ENCODE measurements at regions not wholly inside any gene's neighbourhood (a gene's known extent, or its start where the extent isn't known, plus 50 kb on each side); places are given as distances from the start of the nearest gene placed in this dataset.
"Not testable (repeated sequence)": the region's sequence is repeated elsewhere in the genome, so short reads cannot be mapped to it uniquely, and the experiment has no call there.

DNA sequence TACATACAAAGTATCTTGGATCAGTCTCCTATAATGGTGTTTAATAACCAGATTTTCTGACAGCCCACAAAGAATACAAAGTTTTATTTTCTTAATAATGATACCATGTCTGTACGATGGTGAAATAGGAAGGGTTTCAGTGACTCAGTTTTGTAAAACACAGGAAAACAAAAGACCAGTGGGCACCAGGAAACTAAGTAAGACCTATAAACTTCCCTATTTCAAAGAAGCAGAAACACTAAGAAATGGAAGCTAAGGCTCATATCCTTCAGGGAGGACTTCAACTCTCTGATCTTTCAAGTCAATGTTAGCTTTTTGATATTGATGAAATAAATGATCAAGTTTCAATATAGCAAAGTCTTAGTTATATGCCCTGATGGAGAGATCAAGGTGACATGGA, 196.0 kb downstream of the DUSP6 start:
- DNase-seq (ENCODE audit: low read depth, low spot score): no peak

DNA sequence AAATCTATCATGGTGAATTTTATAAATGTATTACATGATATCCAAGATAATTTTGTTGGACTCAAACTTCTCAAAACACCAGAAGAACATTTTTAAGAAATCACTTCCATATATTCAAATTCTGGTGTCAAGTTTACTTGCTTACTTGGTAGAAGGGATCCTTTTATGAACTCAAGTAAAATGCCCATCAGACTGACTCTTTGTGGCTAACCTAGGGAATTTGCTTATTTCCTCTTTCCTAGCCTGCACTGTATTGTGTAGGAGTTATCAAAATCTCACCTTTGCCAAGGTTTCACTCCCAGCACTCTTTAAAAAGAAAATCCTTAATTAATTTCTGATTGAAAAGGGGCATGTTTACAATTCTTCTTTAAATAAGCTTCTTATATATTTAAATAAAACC, 196.5 kb downstream of the DUSP6 start:
- no peak for DNase-seq (ENCODE audit: low read depth, low spot score)

DNA sequence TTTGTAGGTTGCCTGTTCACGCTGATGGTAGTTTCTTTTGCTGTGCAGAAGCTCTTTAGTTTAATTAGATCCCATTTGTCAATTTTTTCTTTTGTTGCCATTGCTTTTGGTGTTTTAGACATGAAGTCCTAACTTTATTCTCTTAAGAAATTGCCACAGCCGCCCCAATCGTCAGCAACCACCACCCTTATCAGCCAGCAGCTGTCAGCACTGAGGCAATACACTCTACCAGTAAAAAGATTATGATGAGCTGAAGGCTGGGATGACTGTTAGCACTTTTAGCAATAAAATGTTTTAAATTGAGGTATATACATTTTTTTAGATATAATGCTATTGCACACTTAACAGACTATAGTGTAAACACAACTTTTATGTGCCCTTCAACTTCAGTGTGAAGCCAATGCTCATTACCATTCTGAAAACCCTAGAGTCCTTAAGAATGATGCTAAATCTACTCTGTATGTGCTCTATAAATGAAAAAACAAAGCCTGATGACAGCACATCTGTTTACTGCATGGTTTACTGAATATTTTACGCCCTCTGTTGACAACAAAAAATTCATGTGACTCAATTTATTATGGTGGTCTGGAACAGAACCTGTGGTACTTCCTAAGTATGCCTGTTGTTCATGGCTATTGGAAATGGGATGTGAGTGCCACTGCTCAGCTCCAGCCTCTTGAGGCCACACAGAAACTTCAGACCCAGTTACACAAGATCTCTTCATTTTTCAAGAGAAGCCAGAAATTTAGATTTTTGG, 197.4 kb downstream of the DUSP6 start:
- DNase-seq (ENCODE audit: low read depth, low spot score): no peak

DNA sequence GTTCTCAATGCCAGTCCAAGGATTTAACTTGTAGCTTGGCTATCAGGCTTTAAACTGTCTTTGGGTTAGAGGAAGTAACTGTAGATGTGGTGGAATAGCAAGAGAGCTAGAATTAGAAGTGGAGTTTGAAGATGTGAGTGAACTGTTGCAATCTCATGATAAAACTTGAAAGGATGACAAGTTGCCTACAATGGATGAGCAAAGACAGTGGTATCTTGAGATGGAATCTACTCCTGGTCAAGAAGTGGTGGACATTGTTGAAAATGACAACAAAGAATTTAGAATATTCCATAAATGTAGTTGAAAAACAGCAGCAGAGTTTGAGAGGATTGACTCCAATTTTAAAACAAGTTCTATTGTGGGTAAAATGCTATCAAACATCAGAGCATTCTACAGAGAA, 199.0 kb downstream of the DUSP6 start:
- DNase-seq (ENCODE audit: low read depth, low spot score): no peak

DNA sequence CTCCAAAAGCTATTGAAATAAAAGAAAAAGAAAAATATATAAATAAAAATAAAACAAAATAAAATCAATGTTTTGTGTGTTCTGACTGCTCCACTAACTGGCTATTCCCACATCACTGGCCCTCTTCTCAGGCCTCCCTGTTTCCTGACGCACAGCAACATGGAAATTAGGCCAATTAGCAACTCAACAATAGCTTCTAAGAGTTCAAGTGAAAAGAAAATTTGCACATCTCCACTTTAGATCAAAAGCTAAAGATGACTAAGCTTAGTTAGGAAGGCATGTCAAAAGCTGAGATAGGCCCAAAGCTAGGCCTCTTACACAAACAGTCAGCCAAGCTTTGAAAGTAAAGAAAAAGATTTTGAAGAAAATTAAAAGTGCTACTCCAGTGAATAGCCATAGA, 200.8 kb downstream of the DUSP6 start:
- DNase-seq (ENCODE audit: low read depth, low spot score): no peak

DNA sequence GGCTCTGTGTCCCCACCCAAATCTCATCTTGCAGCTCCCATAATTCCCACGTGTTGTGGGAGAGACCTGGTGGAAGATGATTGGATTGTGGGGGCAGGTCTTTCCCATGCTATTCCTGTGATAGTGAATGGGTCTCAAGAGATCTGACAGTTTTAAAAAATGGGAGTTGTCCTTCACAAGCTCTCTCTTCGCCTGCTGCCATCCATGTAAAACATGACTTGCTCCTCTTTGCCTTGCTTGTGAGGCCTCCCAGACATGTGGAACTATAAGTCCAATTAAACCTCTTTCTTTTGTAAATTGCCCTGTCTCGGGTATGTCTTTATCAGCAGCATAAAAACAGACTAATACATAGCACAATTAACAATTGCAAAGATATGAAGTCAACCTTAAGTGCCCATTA, 201.5 kb downstream of the DUSP6 start:
- not testable (repeated sequence) for DNase-seq (ENCODE audit: low read depth, low spot score)

DNA sequence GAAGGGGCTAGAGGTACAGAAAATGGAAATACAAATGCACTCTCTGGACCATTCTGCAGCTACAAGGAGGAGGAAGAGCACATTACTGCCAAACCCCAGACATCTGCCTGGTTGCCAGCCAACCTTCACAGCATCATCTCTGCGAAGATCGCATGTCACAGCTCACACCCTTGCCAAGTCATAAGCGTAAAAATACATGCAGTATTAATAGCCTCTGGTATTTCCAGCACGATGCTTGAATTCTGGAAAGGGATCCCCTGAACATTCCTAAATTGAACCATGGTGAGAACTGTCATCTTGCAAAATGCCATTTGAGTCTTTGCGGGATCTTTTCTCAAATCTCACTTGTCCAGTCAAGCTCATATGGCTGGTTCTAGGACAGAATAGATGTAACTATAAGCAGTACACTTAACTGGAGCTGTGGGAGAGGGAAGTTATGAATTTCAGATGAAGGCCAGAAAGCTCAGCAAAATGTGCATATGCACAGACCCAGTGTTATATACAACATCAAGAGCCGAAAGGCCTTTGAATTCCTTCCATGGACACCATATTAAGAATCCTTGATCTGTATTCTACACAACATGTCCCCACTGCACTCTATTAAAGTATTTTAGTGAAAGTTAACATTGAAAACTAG, 211.6 kb downstream of the DUSP6 start:
- DNase-seq (ENCODE audit: low read depth, low spot score): no peak

DNA sequence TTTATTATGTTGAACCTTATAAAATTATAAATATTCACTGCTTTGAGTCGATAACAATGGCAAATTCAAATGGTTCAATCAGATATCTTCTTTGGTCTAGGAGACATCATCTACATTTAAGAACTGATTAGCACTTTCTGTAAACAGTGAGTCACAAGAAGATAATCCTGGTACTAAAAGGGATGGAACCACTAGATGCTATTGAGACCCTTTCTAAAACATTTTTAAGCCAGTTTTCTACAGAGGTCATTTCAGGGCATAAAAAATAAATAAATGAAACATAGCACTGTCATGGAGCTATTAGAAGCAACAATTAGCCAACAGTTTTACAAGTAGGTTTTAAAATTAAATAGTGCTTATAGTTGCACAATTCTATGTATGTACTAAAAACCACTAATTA, 212.2 kb downstream of the DUSP6 start:
- DNase-seq (ENCODE audit: low read depth, low spot score): no peak

DNA sequence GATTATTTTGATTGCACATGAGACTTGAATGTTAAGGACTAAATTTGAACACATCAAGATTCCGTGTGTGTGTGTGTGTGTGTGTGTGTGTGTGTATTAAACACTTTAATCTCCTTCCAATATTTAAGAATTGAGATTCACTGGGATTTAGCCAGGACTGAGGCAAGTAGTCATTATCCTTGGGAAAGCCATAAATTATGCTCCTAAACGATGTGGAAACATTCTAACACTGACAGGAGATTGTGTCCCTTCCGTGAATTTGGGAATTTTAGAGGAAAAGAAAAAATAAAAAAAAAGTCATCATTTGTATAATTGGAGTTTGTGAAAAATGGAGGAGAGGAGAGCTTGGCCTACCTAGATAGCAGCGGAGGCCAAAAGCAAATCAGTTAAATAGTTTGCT, 212.9 kb downstream of the DUSP6 start:
- DNase-seq (ENCODE audit: low read depth, low spot score): no peak

DNA sequence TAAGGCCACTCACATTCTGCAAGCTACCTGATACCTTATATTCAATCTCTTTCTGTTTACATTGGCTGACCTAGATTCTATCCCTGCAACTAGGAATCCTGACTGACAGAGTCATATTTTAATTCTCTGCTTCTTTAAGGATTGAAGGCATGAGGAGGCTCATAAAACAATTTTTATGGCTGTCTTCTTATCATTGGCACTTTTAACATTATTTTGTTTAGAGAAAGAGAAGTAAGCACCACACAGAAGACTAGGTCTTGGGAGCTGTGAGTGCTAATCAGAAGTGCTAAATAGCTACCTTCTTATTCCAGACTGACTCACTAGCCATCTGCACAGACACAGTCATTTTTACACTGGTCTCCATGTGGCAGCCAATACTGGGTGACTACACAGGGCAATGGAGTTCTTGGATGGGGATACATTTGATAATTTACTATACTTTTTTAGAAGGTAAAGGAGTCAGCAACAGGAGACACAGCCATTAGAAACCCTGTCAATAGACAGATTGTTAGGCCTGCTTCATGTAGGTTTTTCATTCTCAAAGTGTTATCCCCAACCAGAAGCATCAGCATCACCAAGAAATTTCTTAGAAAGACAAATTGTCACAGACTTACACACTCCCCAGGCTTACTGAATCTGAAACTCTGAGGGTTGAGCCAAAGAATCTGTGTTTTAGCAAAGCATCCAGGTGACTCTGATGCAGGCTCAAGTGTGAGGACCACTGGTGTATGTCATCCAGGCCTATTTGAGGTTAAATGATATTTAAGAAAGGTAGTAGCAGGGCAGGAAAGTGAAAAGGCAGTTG, 214.1 kb downstream of the DUSP6 start:
- no peak for DNase-seq (ENCODE audit: low read depth, low spot score)

DNA sequence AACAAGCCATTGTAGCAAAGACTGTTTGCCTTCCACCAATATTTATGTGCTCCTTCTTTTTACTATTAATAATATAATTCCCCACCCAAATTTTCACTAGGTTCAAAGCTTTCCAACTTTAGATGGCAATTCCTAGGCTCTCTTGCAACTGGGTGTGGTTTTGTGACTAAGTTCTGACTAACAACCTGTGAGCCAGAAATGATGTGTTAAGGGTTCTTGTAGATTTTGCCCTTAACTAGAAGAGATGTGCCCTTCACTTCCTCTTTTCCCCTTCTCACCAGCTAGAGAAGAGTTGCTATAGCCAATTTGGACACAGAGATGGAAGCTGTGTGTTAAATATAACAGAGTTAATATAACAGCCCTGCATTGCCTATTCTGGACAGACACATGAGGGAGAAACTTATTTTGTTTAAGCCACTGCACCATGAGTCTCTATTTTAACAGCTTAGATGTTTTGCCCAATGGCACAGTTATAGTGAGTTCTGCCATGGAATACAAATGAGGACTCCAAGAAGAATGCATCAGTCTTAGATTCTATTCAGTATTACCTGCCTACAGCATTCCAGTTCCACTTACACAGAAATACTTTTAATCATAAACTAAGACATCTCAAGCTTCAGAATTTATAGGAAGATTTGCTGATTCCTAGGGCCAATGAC, 216.2 kb downstream of the DUSP6 start:
- no peak for DNase-seq (ENCODE audit: low read depth, low spot score)

DNA sequence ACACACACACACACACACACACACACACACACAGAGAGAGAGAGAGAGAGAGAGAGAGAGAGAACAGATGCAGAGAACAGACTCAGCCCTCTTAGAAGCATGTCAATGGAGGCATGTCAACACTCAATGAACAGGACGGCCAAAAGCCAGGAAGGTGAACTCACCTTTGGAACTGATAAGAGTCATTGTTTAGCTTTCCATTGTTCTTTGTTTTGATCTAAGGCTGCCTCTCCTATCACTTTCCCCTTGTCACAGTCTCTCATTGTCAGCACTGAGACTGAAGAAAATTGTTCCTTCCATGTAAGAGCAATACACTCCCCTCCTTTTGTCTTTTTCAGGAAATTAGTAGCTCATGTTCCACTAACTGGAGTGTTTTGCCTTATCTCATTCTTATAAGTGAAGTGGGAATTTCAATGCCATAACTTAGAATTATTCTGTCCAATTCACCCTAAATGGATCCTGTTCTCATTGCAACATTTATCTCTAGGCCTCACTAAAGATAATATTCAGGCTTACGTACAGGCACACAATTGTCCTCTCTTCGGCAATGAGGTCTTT, 218.0 kb downstream of the DUSP6 start:
- no peak for DNase-seq (ENCODE audit: low read depth, low spot score)

DNA sequence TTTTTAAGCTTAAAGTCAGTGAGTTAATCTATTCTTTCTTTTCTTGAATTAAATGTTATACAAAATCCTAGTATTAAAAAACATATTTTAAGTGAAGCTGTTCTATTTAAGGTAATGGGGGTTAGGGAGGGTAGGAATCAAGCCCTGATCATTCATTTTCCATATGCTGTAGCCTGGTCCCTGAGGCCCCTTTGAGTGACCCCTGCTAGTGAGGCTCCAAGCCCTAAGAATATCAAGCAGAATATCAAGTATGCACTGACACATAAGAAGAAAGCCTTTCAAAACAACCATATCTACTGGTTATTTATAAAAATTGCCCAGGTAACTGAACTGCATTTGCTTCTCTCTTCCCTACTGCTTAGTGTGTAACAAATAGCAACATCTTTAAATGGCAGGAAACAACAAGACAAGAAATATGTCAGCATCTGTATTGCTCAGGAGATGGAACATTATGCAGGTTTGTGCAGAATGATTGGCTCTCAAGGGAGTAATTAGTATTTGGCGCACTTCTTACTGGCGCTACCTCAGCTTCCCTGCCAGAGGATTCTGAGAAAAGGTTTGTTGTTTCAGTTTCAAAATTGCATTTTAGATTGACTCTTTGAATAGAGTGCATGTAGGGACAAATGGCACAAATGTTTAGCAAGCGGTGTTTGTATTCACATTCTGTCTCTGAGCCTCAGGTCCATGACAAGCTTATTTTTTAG, 223.0 kb downstream of the DUSP6 start:
- no peak for DNase-seq (ENCODE audit: low read depth, low spot score)

DNA sequence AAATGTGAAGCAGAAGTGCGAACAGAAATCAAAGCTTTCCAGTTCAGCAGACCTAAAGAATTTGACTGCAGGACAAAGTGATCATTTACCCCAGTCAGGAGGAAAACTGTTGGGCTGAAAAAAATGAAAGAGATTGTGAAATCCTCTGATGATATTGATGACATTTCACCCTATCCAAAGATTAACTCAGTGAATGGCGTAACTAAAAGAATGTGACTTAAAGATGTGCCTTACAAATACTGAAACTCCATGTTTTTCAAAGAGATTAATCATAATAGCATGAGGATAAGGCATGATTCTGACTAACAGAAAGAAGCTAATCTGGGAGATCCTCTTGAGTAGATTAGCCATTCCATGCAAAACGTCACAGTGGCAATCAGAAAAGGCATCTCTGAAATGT, 225.6 kb downstream of the DUSP6 start:
- DNase-seq (ENCODE audit: low read depth, low spot score): no peak

DNA sequence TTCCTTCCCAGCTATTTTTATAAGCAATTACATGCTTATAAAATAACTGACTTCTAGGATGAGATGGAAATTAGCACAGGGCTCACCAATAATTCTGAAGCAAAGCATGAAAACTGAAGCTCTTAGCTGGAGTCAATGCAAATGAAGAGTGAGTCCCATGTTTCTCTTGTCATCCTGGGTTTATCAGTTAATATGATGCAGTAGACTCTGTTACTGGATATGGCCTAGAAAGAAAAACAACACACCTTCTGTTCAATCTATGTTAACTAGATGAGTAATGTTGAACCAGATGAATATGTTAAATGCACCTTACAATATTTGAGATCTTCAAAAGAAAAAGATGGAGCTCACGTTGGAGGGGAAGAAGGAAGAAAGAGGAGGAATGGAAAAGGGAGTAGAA, 229.4 kb downstream of the DUSP6 start:
- DNase-seq (ENCODE audit: low read depth, low spot score): no peak

DNA sequence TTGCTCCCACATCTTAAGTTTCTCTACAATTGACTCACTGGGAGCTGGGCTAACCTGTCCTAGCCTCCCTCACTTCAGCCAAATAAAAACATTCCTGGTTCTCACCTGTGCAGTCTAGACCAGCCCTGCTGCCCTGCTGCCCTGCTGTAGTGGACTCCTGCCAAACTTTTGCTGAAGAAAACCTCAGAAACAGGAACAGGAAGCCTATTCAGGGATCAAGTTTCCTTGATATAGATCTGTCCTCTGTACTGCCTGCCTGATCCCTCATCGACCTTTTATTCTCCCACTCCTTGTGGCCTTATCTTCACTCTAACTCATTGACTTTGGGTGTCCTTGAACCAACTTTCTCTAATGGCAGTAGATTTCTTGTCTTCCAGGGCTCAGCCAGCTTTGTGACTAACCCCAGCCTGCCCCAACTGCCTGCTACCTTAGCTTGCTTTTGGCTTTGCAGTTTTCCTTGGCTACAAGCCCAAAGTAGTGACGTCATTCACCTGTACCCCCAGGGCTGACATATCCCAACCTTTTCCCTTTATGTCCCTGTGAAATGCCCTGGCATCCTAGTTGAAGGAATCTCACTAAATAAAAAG, 234.8 kb downstream of the DUSP6 start:
- DNase-seq (ENCODE audit: low read depth, low spot score): no peak

DNA sequence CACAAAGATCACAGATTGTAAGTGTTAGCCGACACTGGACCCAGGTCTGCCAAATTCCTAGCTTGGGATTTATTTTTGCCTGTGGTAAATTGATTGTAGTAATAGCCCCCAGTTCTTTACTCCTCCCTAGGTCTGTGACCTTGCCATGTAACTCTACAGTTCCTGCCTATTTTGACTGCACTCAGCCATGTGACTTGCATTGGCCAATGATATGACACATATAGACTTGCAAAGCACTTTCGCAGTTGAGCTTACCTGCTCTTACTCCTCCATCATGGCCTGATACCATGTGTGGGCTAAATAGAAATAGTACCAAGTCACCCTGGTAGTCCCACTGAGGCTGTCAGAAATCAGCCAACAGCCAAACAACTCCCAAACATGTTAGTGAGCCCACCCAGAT, 240.3 kb downstream of the DUSP6 start:
- DNase-seq (ENCODE audit: low read depth, low spot score): no peak

DNA sequence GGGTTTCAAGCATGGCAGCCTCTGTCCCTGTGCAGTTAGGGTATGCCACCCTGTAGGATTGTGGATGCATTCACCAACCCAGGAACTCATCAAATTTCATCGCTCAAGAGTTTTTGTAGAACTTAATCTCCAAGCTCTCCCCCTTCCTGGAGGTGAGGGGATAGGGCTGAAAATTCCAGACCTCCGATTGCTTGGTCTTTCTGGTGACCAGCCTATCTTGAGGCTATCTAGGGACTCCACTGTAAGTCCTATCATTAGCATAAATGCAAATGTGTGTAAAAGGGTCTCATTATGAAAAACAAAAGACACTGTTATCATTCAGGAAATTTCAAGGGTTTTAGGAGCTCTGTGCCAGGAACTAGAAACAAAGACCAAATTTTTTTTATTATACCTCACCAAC, 244.0 kb downstream of the DUSP6 start:
- no peak for DNase-seq (ENCODE audit: low read depth, low spot score)

DNA sequence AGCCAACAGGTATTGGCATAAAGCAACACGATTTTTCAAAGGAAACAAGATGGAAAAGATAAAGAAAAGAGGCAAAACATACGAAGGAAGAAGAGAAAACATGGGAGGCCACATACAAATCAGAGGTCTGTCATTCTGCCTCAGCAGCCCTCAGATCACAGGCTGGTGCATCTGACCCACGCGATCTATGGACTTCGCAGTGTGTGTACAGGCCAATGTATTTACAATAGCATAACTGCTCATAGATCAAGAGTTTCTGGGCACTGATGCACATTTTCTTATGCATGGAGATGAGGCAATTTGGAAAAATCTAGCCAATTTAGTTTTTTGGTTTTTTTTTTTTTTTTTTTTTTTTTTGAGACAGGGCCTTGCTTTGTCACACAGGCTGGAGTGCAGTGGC, 245.4 kb downstream of the DUSP6 start:
- no peak for DNase-seq (ENCODE audit: low read depth, low spot score)

DNA sequence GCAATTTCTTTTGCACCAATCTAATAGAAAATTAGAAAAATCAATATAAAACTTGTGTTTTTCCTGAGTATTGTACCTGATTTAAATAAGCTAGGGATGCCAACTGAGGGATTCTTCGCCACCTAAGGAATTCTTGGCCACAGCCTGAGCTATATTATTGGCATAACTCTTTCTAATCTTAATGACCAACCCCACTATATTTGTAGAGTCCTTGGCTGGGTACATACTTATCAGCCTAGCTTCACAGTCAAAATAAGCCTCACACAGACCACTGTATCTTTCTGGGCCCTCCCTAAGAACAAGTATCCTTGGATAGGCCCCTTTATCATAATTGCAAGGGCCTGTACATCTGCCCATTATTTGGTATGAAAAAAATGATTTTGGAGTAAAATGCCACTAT, 247.1 kb downstream of the DUSP6 start:
- DNase-seq (ENCODE audit: low read depth, low spot score): no peak

DNA sequence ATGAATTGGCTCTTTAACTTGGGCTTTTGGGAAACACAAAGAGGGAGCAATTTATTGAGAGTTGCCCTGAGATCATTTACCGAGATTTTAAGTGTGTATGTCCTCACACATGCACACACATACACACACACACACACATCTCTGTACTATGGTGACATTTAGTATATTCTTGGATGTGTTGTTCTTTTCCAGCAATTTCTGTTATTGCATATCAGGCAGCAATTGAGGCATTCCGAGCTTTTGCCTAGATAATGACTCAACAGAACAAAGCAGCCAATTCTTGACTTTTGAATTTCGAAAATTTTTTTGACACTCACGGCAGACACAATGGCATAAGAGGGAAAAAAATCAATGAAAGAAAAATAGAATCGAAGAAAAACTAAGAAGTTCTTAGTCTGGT, 248.5 kb downstream of the DUSP6 start:
- DNase-seq (ENCODE audit: low read depth, low spot score): no peak

All from activated naive CD8-positive, alpha-beta T cell treated with anti-CD3 and anti-CD28 coated beads, Interleukin-2, amount 50 U/mL, for 16 hours (primary cell).